NCI-H526 treated with DMSO at 0.1 percent for 48 hours (cell line): ENCODE measurements at regions not wholly inside any gene's neighbourhood (a gene's known extent, or its start where the extent isn't known, plus 50 kb on each side); places are given as distances from the start of the nearest gene placed in this dataset.

Experiments
- DNase-seq: peaks from one replicate; lab custom pipeline; 2025; lab: John Stamatoyannopoulos, UW

DNA sequence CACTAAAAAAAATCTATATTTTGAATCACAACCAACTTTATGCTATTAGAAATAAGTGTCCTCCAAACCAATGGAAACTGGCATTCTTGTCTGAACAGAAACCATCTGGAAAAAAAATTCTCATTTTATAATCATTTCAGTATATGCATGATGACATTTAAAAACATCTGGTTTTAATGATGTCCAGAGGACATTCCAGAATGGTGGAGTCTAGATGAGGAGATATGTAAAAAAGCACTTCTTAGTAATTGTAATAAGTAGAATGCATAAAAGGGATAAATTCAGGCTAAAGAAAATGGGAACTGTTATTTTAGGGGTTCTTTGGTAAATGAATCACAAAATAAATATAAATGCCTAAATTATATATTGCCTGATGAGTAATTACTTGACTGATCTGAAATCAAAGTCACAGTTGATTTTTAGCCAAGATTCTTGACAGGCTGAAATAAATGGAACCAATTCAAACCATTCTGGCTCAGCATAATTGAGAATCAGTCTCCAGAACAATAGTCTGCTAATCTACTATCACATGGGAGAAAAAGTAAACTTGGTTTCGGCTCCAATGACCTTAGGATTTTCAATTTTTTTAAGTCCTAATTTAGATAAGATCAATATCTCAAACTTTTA lies 636.6 kb downstream of the FAT4 start:
- no peak for DNase-seq

- no peak for DNase-seq
Observed at GRCh38 chr4:125952631-125953030, 637.9 kb downstream of the FAT4 start.

- no peak for DNase-seq
Observed at GRCh38 chr4:125956276-125956675, 641.5 kb downstream of the FAT4 start.

- no peak for DNase-seq
Observed at GRCh38 chr4:125958519-125958918, 643.8 kb downstream of the FAT4 start.

GRCh38 chr4:125961626-125962025 lies 646.9 kb downstream of the FAT4 start:
- DNase-seq = no peak

DNA sequence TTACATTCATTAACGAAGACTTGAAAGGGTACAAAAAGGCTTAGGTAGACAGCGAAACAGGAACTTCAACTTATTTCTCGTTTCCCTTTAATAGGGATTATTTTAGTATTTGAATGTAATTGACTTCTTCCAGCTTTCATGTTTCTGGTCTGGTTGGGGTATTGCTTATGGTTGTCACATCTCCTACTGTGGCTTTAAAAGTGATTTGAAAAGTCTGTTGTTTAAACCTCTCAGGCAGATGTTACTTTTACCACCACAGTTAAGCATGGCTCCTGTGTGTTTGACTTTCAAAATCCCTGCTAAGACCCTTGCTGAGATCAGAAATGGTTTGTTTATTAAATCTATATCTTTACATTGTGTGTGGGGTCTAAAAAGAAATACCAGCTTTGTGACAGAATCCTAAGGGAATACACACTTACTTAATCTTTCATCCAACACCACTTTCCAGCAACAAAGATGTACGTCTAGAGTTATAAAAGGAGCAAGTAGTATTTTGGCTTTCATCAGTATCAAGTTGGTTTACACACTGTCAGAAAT lies 661.2 kb downstream of the FAT4 start:
- no peak for DNase-seq

- DNase-seq = no peak
Observed at GRCh38 chr4:125979950-125980349, 665.2 kb downstream of the FAT4 start.

DNA sequence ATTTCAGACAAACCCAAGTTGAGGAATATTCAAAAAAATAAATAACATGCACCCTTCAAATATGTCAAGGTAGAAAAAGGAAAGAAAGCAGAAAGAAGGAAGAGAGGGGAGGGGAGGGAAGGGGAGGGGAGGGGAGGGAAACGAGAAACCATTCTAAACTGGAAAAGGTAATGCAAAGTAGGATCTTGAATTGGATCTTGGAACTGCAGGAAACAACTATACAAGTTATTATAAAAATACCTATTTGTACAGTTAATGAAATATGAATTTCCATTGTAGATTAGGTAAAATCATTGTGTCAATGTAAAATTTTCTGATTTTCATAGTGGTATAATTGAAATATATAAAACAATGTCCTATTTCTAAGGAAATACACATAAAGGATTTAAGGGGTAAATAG lies 668.4 kb downstream of the FAT4 start:
- DNase-seq = no peak

GRCh38 chr4:125985856-125986255 lies 671.1 kb downstream of the FAT4 start:
- no peak for DNase-seq

- DNase-seq = no peak
Observed at GRCh38 chr4:125986307-125986706, 671.6 kb downstream of the FAT4 start.

GRCh38 chr4:125988464-125988863 lies 673.7 kb downstream of the FAT4 start:
- DNase-seq = no peak

DNA sequence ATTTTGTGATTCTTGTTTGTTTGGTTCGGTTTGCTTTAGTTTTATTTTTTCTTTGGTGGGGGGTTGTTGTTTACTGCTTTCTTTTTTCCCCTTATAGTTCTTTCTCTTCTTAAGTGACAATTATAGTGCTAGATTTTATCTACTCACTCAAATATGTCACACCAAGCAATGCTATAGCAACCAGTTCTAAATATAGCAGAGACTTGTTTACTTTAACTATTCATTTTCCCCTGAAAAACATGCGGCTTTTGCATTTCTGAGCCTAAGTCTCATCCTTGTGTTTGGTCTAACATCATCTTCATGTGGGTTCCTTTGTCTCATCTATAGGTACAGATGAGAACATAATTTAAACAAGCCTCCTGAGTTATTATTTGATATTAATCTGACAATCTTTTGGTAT lies 676.6 kb downstream of the FAT4 start:
- DNase-seq = no peak

DNA sequence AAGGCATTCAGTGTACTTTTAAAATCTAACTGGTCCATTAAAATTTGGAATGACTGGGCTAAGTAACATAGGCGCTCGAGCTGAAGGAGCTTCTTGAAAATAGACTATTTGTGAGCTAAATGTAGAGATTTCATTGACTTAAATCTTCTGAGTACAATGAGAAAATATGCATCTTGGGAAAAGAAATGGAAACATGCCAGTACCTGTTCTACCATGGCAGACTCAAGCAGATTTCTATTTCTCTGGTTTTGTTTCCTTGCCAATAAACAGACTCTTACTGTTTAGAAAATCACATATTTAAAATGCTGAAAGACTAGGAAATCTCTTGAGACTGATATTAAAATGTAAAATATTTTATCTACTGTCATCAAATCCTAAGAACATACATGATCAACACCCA lies 678.1 kb downstream of the FAT4 start:
- DNase-seq = no peak

DNA sequence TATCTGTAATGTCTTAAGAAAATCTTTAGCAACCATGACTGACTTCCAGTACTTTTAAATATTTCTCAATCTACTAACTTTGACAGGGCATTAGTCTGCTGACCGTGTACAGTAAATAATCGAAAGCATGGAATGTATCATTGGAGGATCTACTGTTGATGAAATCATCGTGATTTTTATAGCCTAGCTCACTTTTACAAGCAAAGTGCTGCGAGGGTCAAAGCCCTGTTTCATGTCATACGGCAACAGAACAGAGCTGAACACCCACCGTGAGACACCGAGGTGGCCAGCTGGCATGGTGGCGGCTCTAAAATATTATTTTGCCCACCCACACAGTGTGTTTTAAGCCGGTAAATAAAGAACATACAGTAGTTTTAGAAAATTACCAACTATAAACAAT lies 679.3 kb downstream of the FAT4 start:
- DNase-seq = no peak

DNA sequence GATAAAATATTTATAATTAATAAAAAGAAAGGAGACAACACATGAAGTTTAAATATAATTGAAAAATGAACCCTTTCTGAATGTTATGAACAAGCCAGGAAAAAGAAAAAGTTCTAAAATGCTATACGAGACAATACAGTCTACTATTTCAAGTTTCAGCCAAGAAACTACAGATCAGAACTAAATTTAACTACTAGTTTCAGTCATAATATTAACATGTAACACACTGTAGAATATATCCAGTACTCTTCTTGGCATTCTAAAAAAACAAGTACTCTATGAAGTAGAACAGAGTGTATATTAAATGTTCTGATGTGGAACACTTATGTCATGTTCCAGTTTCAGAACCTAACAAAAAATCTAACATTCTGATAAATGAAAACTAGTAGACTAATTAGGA lies 679.7 kb downstream of the FAT4 start:
- DNase-seq = no peak

DNA sequence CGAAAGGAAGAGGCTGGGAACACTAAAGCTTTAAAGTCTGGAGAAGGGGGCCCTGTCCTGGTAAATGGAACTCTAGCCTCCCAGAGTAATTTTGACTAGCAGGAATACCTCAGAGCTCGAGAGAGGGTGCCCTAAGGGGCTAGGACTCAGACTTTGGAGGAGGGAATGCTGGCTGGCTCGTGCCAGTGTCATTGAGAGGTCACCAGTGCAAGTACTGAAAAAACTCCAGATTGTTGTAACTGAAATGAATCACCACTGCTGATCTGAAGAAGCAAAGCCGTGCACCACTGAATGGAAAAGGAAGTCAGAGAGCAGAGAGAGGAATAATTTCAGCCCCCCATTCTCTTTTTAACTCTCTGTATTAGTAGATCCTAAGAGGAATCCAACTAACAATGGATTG lies 690.2 kb downstream of the FAT4 start:
- DNase-seq = no peak

DNA sequence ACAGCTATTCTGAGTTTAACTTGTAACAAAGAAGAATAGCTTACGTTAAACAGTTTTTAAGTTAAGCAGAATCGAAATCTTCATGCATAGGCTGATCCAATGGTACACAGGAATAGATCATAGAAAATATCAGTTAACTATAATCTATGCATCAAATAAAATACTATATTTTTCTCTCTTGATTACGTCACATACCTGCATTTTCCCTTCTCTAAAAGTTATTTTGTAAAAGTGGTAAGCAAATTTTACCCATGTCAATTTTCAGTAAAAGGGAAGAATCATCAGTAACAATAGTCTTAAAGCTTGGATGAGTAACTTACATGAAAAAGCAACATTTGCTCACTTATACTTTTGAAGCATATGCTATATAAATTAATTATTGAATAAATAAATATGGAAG lies 692.4 kb downstream of the FAT4 start:
- DNase-seq = no peak

GRCh38 chr4:126012691-126013290 lies 698.0 kb downstream of the FAT4 start:
- DNase-seq = no peak

DNA sequence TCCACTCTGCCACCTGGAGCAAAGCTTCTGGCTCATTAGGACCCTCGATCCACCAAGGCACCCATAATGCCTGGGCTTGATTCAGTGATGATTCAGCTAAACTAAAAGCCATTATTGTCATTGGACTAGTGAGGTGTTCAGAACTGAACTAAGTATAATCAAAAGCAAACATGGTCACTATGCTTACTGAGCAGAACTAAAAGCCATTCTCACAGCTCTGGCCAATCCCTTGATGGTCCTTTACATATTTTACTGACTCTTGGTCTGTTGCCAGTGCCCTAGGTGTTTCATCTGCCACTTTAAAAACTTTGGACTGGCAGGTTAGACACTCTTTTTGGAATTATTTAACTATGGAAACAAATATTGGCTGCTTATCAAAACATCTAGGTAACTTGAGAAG lies 703.5 kb downstream of the FAT4 start:
- no peak for DNase-seq

GRCh38 chr4:126023896-126024295 lies 709.1 kb downstream of the FAT4 start:
- DNase-seq = no peak

DNA sequence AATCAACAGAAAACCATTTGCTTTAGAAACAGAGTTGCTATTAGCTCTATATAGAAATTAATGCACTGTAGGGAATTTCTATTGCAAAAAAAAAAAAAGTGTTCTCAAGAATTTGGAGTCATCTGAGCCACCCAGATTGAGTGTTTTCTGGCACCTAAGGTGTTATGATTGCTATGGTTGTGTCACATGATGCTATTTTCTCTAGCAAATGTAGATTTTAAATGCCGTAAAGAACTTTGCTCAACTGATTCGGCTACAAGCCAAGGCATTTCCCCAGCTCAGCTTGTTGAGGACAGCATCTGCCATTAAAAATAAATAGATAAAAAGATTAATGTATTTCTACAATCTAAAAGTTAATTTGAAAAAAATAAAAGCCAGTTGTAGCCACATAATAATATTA lies 712.8 kb downstream of the FAT4 start:
- no peak for DNase-seq

DNA sequence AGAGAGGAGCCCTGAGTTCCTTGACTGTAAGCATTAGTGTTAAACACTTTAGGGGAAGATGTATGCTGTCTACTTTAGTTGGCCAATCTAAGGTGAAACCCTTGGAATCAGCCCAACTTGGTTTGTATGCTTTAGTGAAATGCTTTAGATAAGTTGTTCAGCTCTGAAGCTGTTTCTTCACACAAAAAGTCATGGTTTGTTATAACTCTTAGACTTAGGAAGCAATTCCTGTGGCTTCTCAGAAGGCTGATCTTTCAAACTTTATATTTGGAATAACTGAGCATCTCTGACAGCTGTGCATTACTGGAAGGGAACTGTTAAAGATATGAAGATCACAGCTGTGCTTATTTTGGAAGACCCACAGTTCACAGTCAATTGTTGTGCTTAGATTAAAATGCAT lies 714.1 kb downstream of the FAT4 start:
- no peak for DNase-seq

- DNase-seq = no peak
Observed at GRCh38 chr4:126037231-126037630, 722.5 kb downstream of the FAT4 start.

DNA sequence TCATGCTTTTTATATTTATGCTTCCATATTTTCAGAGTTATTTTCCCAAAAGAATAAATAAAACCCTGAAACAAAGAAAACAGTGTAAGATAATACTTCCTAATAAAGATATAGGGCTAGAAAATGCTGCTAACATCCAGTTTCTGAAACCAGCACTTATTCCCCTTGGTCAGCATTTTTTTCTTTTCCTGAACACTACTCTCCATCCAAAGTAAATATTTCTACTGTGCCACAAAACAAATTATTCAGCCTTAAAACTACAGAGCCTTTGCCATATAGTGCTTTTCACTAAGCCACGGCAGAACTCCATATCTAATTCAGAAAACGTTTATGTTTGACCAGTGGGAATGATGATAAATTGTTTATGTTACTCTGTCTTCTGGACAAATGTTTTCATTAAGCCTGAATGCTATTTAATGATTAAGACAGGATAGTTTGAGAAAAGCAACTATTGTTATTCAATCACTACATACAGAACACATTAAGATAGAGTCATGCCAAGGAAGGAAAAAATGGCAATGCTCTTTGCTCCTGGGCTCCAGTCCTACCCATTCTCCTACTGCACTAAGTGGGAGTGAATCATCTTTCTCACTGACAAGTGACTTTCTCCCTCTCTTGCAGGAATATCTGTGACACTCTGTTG lies 723.9 kb downstream of the FAT4 start:
- DNase-seq = no peak
